Posterior vena cava (tissue), 2 donors: ENCODE measurements at regions not wholly inside any gene's neighbourhood (a gene's known extent, or its start where the extent isn't known, plus 50 kb on each side); places are given as distances from the start of the nearest gene placed in this dataset.
"Not testable (repeated sequence)": the region's sequence is repeated elsewhere in the genome, so short reads cannot be mapped to it uniquely, and the experiment has no call there.

Experiments
- DNase-seq: peaks from one replicate; pipeline ENCODE4 v3.0.0-alpha.2; 2020; ENCODE audit warnings: low spot score
- intact Hi-C, 2 donors: fragments of 100-400 bp; cut with DNase I; formaldehyde crosslinking; loops; one replicate each; pipeline versions ENCODE4 v1.14.1 to v1.14.2; 2022 to 2023
- donor health status: DM: yes; HTN: yes; CAD: no.
- donor health status: DM: yes; HTN: yes; CAD: no.

GRCh38 chr10:120180160-120180559 is 276.9 kb upstream of the PLPP4 start:
- no peak for DNase-seq
- intact Hi-C loops, result no loop called here

- no peak for DNase-seq
- intact Hi-C loops, result no loop called here
Measured at GRCh38 chr10:120181154-120181553, 275.9 kb upstream of the PLPP4 start.

- no peak for DNase-seq
- intact Hi-C loops, result no loop called here
Measured at GRCh38 chr10:120182431-120182830, 274.6 kb upstream of the PLPP4 start.

GRCh38 chr10:120183546-120183945 is 273.5 kb upstream of the PLPP4 start:
- no peak for DNase-seq
- intact Hi-C loops, result no loop called here

GRCh38 chr10:120184547-120185337 is 272.3 kb upstream of the PLPP4 start:
- DNase-seq, result no peak
- intact Hi-C loops, result no loop called here

- DNase-seq, result no peak
- intact Hi-C loops, result no loop called here
Measured at GRCh38 chr10:120186506-120186905, 270.5 kb upstream of the PLPP4 start.

GRCh38 chr10:120187168-120187567 is 269.9 kb upstream of the PLPP4 start:
- intact Hi-C loops, DNase-seq: not testable (repeated sequence)

GRCh38 chr10:120188950-120189349 is 268.1 kb upstream of the PLPP4 start:
- no peak for DNase-seq
- intact Hi-C loops, result no loop called here

- intact Hi-C loops, result no loop called here
- no peak for DNase-seq
Measured at GRCh38 chr10:120195984-120196712, 260.9 kb upstream of the PLPP4 start.

- intact Hi-C loops, result no loop called here
- no peak for DNase-seq
Measured at GRCh38 chr10:120204877-120205276, 252.2 kb upstream of the PLPP4 start.

GRCh38 chr10:120205368-120206018 is 251.5 kb upstream of the PLPP4 start:
- intact Hi-C loops, result no loop called here
- DNase-seq, result no peak

GRCh38 chr10:120208488-120208887 is 248.5 kb upstream of the PLPP4 start:
- intact Hi-C loops, result no loop called here
- no peak for DNase-seq

- no peak for DNase-seq
- intact Hi-C loops, result no loop called here
Measured at GRCh38 chr10:120209124-120209762, 247.8 kb upstream of the PLPP4 start.

- intact Hi-C loops, result no loop called here
- DNase-seq, result no peak
Measured at GRCh38 chr10:120212275-120212674, 244.8 kb upstream of the PLPP4 start.

- intact Hi-C loops, result not testable (repeated sequence)
Measured at GRCh38 chr10:120213283-120213682, 243.7 kb upstream of the PLPP4 start.

GRCh38 chr10:120217736-120218135 is 239.3 kb upstream of the PLPP4 start:
- DNase-seq, result no peak
- intact Hi-C loops, result no loop called here

More at GRCh38 chr10:120213283-120213682, 243.7 kb upstream of the PLPP4 start:
- DNase-seq, result not testable (repeated sequence)

- no peak for DNase-seq
- intact Hi-C loops, result no loop called here
Measured at GRCh38 chr10:120221873-120222485, 235.0 kb upstream of the PLPP4 start.

GRCh38 chr10:120229641-120230040 is 227.4 kb upstream of the PLPP4 start:
- DNase-seq, result no peak
- intact Hi-C loops, result no loop called here

GRCh38 chr10:120239695-120240094 is 217.3 kb upstream of the PLPP4 start:
- DNase-seq, intact Hi-C loops: not testable (repeated sequence)
